Activated T-cell treated with anti-CD3 and anti-CD28 coated beads, Interleukin-2, amount 50 U/mL, for 1 hour (primary cell): ENCODE measurements at regions not wholly inside any gene's neighbourhood (a gene's known extent, or its start where the extent isn't known, plus 50 kb on each side); places are given as distances from the start of the nearest gene placed in this dataset.

Source experiments
- DNase-seq: peaks from one replicate; pipeline ENCODE4 v3.0.0-alpha.2; 2020

- no peak for DNase-seq
Observed at GRCh38 chr5:133705331-133705730, 93.0 kb upstream of the FSTL4 start.

GRCh38 chr5:133704411-133704810, 92.1 kb upstream of the FSTL4 start:
- DNase-seq: no peak

- no peak for DNase-seq
Observed at GRCh38 chr5:133703935-133704334, 91.6 kb upstream of the FSTL4 start.

- DNase-seq: no peak
Observed at GRCh38 chr5:133702791-133703770, 90.7 kb upstream of the FSTL4 start.

- DNase-seq: no peak
Observed at GRCh38 chr5:133701871-133702270, 89.5 kb upstream of the FSTL4 start.

GRCh38 chr5:133700251-133700650, 87.9 kb upstream of the FSTL4 start:
- DNase-seq: no peak

- no peak for DNase-seq
Observed at GRCh38 chr5:133698646-133699526, 86.5 kb upstream of the FSTL4 start.

- DNase-seq: no peak
Observed at GRCh38 chr5:133698259-133698554, 85.9 kb upstream of the FSTL4 start.

- DNase-seq: no peak
Observed at GRCh38 chr5:133697536-133698258, 85.4 kb upstream of the FSTL4 start.

GRCh38 chr5:133696782-133697507, 84.6 kb upstream of the FSTL4 start:
- no peak for DNase-seq

GRCh38 chr5:133696006-133696584, 83.8 kb upstream of the FSTL4 start:
- DNase-seq: no peak

GRCh38 chr5:133694181-133694831, 82.0 kb upstream of the FSTL4 start:
- no peak for DNase-seq

GRCh38 chr5:133691448-133691847, 79.1 kb upstream of the FSTL4 start:
- DNase-seq: no peak

- DNase-seq: no peak
Observed at GRCh38 chr5:133690746-133691145, 78.4 kb upstream of the FSTL4 start.

GRCh38 chr5:133688391-133688790, 76.0 kb upstream of the FSTL4 start:
- no peak for DNase-seq

GRCh38 chr5:133687212-133688061, 75.1 kb upstream of the FSTL4 start:
- DNase-seq: no peak

GRCh38 chr5:133686566-133686965, 74.2 kb upstream of the FSTL4 start:
- no peak for DNase-seq

- no peak for DNase-seq
Observed at GRCh38 chr5:133685402-133686018, 73.2 kb upstream of the FSTL4 start.

GRCh38 chr5:133683646-133684596, 71.6 kb upstream of the FSTL4 start:
- DNase-seq: no peak
